ENCODE measurements at regions not wholly inside any gene's neighbourhood (a gene's known extent, or its start where the extent isn't known, plus 50 kb on each side); places are given as distances from the start of the nearest gene placed in this dataset.

- H3K36me3 ChIP-seq: no peaks in the 10 kb centered on the region
- no peak overlapping the region for H3K4me3 ChIP-seq
- H3K27ac ChIP-seq: peak overlapping the region in 2 of 5 donors; percentile 9 to 22
- H3K9me3 ChIP-seq: no peaks in the 10 kb centered on the region
- 48 to 65% (median 63%) methylated on average over 8 of the region's 8 CpGs for WGBS, 5 donors
- intact Hi-C loops (cut with DNase I; ENCODE audit: low total_unique reads): no loop called here
- H3K27me3 ChIP-seq: peaks cover 0 to 14% (median 0%) of the 10 kb centered on the region in 3 donors
- H3K4me1 ChIP-seq: peaks cover 0 to 14% (median 6%) of the 10 kb centered on the region in 4 donors
- no peak for DNase-seq
- TF ChIP-seq POLR2AphosphoS5 (IDR thresholded peaks at IDR 0.05) (no peak), EP300 (IDR thresholded peaks at IDR 0.05) (no peak), POLR2A (IDR thresholded peaks at IDR 0.05) (no peak), CTCF (IDR thresholded peaks at IDR 0.05) (no peak)
Measured at GRCh38 chr17:17398188-17398942, 78.4 kb upstream of the MED9 start.

- TF ChIP-seq CTCF (IDR thresholded peaks at IDR 0.05): no peak
- H3K36me3 ChIP-seq: no peaks in the 10 kb centered on the region
- intact Hi-C loops (cut with DNase I; ENCODE audit: low total_unique reads): no loop called here
- H3K4me1 ChIP-seq: peaks cover 0 to 14% (median 12%) of the 10 kb centered on the region in 4 donors
- no peak overlapping the region for H3K4me3 ChIP-seq
- peak overlapping the region in 2 of 5 donors; percentile 9 to 27 for H3K27ac ChIP-seq
- no peak for DNase-seq
- H3K27me3 ChIP-seq: peaks cover 0 to 23% (median 0%) of the 10 kb centered on the region in 3 donors
- WGBS, 5 donors: 71 to 86% (median 84%) methylated on average over 15 of the region's 15 CpGs
- H3K9me3 ChIP-seq: no peaks in the 10 kb centered on the region
Measured at GRCh38 chr17:17398943-17399926, 77.6 kb upstream of the MED9 start.

- Histone ChIP-seq H3K4me1 (peaks cover 0 to 17% (median 12%) of the 10 kb centered on the region in 4 donors), H3K27me3 (peaks cover 0 to 24% (median 0%) of the 10 kb centered on the region in 3 donors), H3K4me3 (no peak overlapping the region), H3K36me3 (no peaks in the 10 kb centered on the region), H3K9me3 (no peaks in the 10 kb centered on the region), H3K27ac (peak overlapping the region in 1 of 5 donors; percentile 9)
- TF ChIP-seq EP300 (IDR thresholded peaks at IDR 0.05) (no peak), POLR2A (IDR thresholded peaks at IDR 0.05) (no peak), POLR2AphosphoS5 (IDR thresholded peaks at IDR 0.05) (no peak), CTCF (IDR thresholded peaks at IDR 0.05) (no peak)
- intact Hi-C loops (cut with DNase I; ENCODE audit: low total_unique reads): no loop called here
- DNase-seq: no peak
- WGBS, 5 donors: 79 to 92% (median 91%) methylated on average over 10 to 12 of the region's 12 CpGs
Measured at GRCh38 chr17:17400070-17400469, 76.7 kb upstream of the MED9 start.

GRCh38 chr17:17400566-17401184, 76.1 kb upstream of the MED9 start:
- Histone ChIP-seq H3K36me3 (no peaks in the 10 kb centered on the region), H3K9me3 (no peaks in the 10 kb centered on the region), H3K4me1 (peaks cover 0 to 17% (median 12%) of the 10 kb centered on the region in 4 donors), H3K27me3 (peaks cover 0 to 24% (median 0%) of the 10 kb centered on the region in 3 donors), H3K4me3 (no peak overlapping the region), H3K27ac (no peak overlapping the region)
- intact Hi-C loops (cut with DNase I; ENCODE audit: low total_unique reads): no loop called here
- 84 to 88% (median 86%) methylated on average over 13 to 14 of the region's 14 CpGs for WGBS, 5 donors
- DNase-seq: no peak
- TF ChIP-seq POLR2AphosphoS5 (IDR thresholded peaks at IDR 0.05) (no peak), CTCF (IDR thresholded peaks at IDR 0.05) (no peak), POLR2A (IDR thresholded peaks at IDR 0.05) (no peak), EP300 (IDR thresholded peaks at IDR 0.05) (no peak)

Measured in stomach (tissue), 8 donors.